IPS DF 6.9 (cell line): ENCODE measurements at regions not wholly inside any gene's neighbourhood (a gene's known extent, or its start where the extent isn't known, plus 50 kb on each side); places are given as distances from the start of the nearest gene placed in this dataset.

Experiments
- DNase-seq: peaks from one replicate; pipeline ENCODE4 v3.0.0-alpha.2; 2013; ENCODE audit warnings: low read depth, low spot score
- H3K27ac ChIP-seq: one replicate; pipeline ENCODE4 v1.5.1; 2013; ENCODE audit warnings: low read length, control low read depth
- H3K27me3 ChIP-seq: 2 replicates; pipeline ENCODE4 v1.6.1; 2013; ENCODE audit warnings: mild to moderate bottlenecking, low read length; ENCODE audit not compliant: control insufficient read depth, insufficient read depth
- H3K36me3 ChIP-seq: 2 replicates; pipeline ENCODE4 v1.6.1; 2013; ENCODE audit warnings: low read length; ENCODE audit not compliant: control insufficient read depth, insufficient read depth
- H3K4me1 ChIP-seq: 2 replicates; pipeline ENCODE4 v1.6.1; 2013; ENCODE audit warnings: low read length; ENCODE audit not compliant: control insufficient read depth, insufficient read depth
- H3K4me3 ChIP-seq: 2 replicates; pipeline ENCODE4 v1.5.1; 2013; ENCODE audit warnings: mild to moderate bottlenecking, low read length
- H3K9me3 ChIP-seq: 2 replicates; pipeline ENCODE4 v1.6.1; 2013; ENCODE audit warnings: low read length, inconsistent platforms; ENCODE audit not compliant: control insufficient read depth, insufficient read depth
- WGBS: extraction: QIAGEN DNeasy Blood & Tissue Kit; methylation state at CpG from one replicate; pipeline ENCODE4 v1.1.7; 2013; ENCODE audit warnings: mixed read lengths, missing lambda C conversion rate; ENCODE audit not compliant: insufficient read length, insufficient coverage; 5-methylcytosine and 5-hydroxymethylcytosine counted together

- no peak overlapping the region for H3K27ac ChIP-seq
- H3K27me3 ChIP-seq = no peaks in the 10 kb centered on the region
- H3K4me3 ChIP-seq = no peak overlapping the region
- no peaks in the 10 kb centered on the region for H3K9me3 ChIP-seq
- no peaks in the 10 kb centered on the region for H3K4me1 ChIP-seq
- no peaks in the 10 kb centered on the region for H3K36me3 ChIP-seq
- WGBS = no CpG with 5 or more reads among the region's 2 CpGs
- no peak for DNase-seq
Measured at GRCh38 chr9:31969552-31969951, 414.9 kb upstream of the ACO1 start.

- Histone ChIP-seq H3K4me1 (no peaks in the 10 kb centered on the region), H3K27me3 (no peaks in the 10 kb centered on the region), H3K27ac (no peak overlapping the region), H3K4me3 (no peak overlapping the region), H3K9me3 (no peaks in the 10 kb centered on the region), H3K36me3 (no peaks in the 10 kb centered on the region)
- no CpG with 5 or more reads among the region's 1 CpG for WGBS
- no peak for DNase-seq
Measured at GRCh38 chr9:31983895-31984294, 400.5 kb upstream of the ACO1 start.

GRCh38 chr9:31996331-31996730, 388.1 kb upstream of the ACO1 start:
- Histone ChIP-seq H3K9me3 (no peaks in the 10 kb centered on the region), H3K4me3 (no peak overlapping the region), H3K4me1 (no peaks in the 10 kb centered on the region), H3K36me3 (no peaks in the 10 kb centered on the region), H3K27ac (no peak overlapping the region), H3K27me3 (no peaks in the 10 kb centered on the region)
- DNase-seq = peak; percentile 9
- no CpG with 5 or more reads among the region's 1 CpG for WGBS

- DNase-seq = no peak
- Histone ChIP-seq H3K4me1 (no peaks in the 10 kb centered on the region), H3K36me3 (no peaks in the 10 kb centered on the region), H3K9me3 (no peaks in the 10 kb centered on the region), H3K27ac (no peak overlapping the region), H3K27me3 (no peaks in the 10 kb centered on the region), H3K4me3 (no peak overlapping the region)
- no CpG with 5 or more reads among the region's 7 CpGs for WGBS
Measured at GRCh38 chr9:32004431-32005076, 379.9 kb upstream of the ACO1 start.

GRCh38 chr9:32010322-32010721, 374.1 kb upstream of the ACO1 start:
- DNase-seq = no peak
- Histone ChIP-seq H3K4me3 (no peak overlapping the region), H3K9me3 (no peaks in the 10 kb centered on the region), H3K27me3 (no peaks in the 10 kb centered on the region), H3K36me3 (no peaks in the 10 kb centered on the region), H3K4me1 (no peaks in the 10 kb centered on the region), H3K27ac (no peak overlapping the region)
- WGBS = no CpG with 5 or more reads among the region's 8 CpGs

- H3K36me3 ChIP-seq = no peaks in the 10 kb centered on the region
- H3K4me1 ChIP-seq = no peaks in the 10 kb centered on the region
- no CpG with 5 or more reads among the region's 2 CpGs for WGBS
- no peaks in the 10 kb centered on the region for H3K9me3 ChIP-seq
- no peaks in the 10 kb centered on the region for H3K27me3 ChIP-seq
- no peak overlapping the region for H3K4me3 ChIP-seq
- no peak for DNase-seq
- no peak overlapping the region for H3K27ac ChIP-seq
Measured at GRCh38 chr9:32011049-32011448, 373.4 kb upstream of the ACO1 start.

GRCh38 chr9:32015795-32016194, 368.6 kb upstream of the ACO1 start:
- Histone ChIP-seq H3K27me3 (no peaks in the 10 kb centered on the region), H3K9me3 (no peaks in the 10 kb centered on the region), H3K36me3 (no peaks in the 10 kb centered on the region), H3K27ac (no peak overlapping the region), H3K4me1 (no peaks in the 10 kb centered on the region), H3K4me3 (no peak overlapping the region)
- no peak for DNase-seq
- no CpG with 5 or more reads among the region's 5 CpGs for WGBS

GRCh38 chr9:32045513-32045912, 338.9 kb upstream of the ACO1 start:
- Histone ChIP-seq H3K4me1 (no peaks in the 10 kb centered on the region), H3K27me3 (no peaks in the 10 kb centered on the region), H3K27ac (no peak overlapping the region), H3K4me3 (no peak overlapping the region), H3K9me3 (no peaks in the 10 kb centered on the region), H3K36me3 (no peaks in the 10 kb centered on the region)
- no peak for DNase-seq
- WGBS = no CpG with 5 or more reads among the region's 3 CpGs

- H3K27ac ChIP-seq = no peak overlapping the region
- no peak overlapping the region for H3K4me3 ChIP-seq
- H3K9me3 ChIP-seq = no peaks in the 10 kb centered on the region
- no peaks in the 10 kb centered on the region for H3K4me1 ChIP-seq
- no peak for DNase-seq
- H3K36me3 ChIP-seq = no peaks in the 10 kb centered on the region; the same call in 1 of the 2 replicates
- H3K27me3 ChIP-seq = no peaks in the 10 kb centered on the region
- WGBS = no CpG with 5 or more reads among the region's 1 CpG
Measured at GRCh38 chr9:32067261-32067660, 317.2 kb upstream of the ACO1 start.

- no peaks in the 10 kb centered on the region for H3K9me3 ChIP-seq
- no peaks in the 10 kb centered on the region for H3K27me3 ChIP-seq
- H3K36me3 ChIP-seq = no peaks in the 10 kb centered on the region; the same call in 1 of the 2 replicates
- no peaks in the 10 kb centered on the region for H3K4me1 ChIP-seq
- DNase-seq = no peak
- H3K27ac ChIP-seq = no peak overlapping the region
- H3K4me3 ChIP-seq = no peak overlapping the region
- WGBS = no CpG with 5 or more reads among the region's 9 CpGs
Measured at GRCh38 chr9:32069169-32069813, 315.2 kb upstream of the ACO1 start.

GRCh38 chr9:32069969-32070368, 314.5 kb upstream of the ACO1 start:
- no peak overlapping the region for H3K4me3 ChIP-seq
- no peaks in the 10 kb centered on the region; the same call in 1 of the 2 replicates for H3K36me3 ChIP-seq
- no peak for DNase-seq
- H3K27me3 ChIP-seq = no peaks in the 10 kb centered on the region
- H3K27ac ChIP-seq = no peak overlapping the region
- no CpG with 5 or more reads among the region's 5 CpGs for WGBS
- no peaks in the 10 kb centered on the region for H3K9me3 ChIP-seq
- no peaks in the 10 kb centered on the region for H3K4me1 ChIP-seq
